SK-N-SH treated with all-trans-retinoic acid at 6 μM for 48 hours (cell line): ENCODE measurements at regions not wholly inside any gene's neighbourhood (a gene's known extent, or its start where the extent isn't known, plus 50 kb on each side); places are given as distances from the start of the nearest gene placed in this dataset.

Source experiments
- CREB5 ChIP-seq: fragments of 250-450 bp; sonication (Bioruptor Pico); IDR thresholded peaks from 2 replicates; pipeline ENCODE4 v1.5.1; 2020; ENCODE audit warnings: low read depth, mild to moderate bottlenecking, moderate library complexity
- ISL1 ChIP-seq: fragments of 250-450 bp; sonication (Bioruptor Pico); IDR thresholded peaks from 2 replicates; pipeline ENCODE4 v2.1.2; 2022; ENCODE audit warnings: mild to moderate bottlenecking, moderate library complexity
- OSR1 ChIP-seq: fragments of 250-450 bp; sonication (Bioruptor Pico); IDR thresholded peaks from 2 replicates; pipeline ENCODE4 v1.8.0; 2022; ENCODE audit warnings: moderate library complexity, mild to moderate bottlenecking, inconsistent platforms
- ZFP3 ChIP-seq: fragments of 250-450 bp; sonication (Bioruptor Pico); IDR thresholded peaks from 2 replicates; pipeline ENCODE4 v1.5.0; 2020; ENCODE audit warnings: mild to moderate bottlenecking, moderate library complexity
- ZNF8 ChIP-seq: fragments of 450-650 bp; formaldehyde crosslinking; IDR thresholded peaks from 2 replicates; pipeline ENCODE4 v1.5.0; 2020; ENCODE audit warnings: mild to moderate bottlenecking, moderate library complexity

- TF ChIP-seq CREB5 (no peak), ZNF8 (no peak), ZFP3 (CRISPR knock-in tag) (no peak), ISL1 (CRISPR knock-in tag) (no peak), OSR1 (CRISPR knock-in tag) (no peak)
These were observed 307.7 kb downstream of the USP25 start for GRCh38 chr21:16037421-16037955.
